ENCODE measurements at regions not wholly inside any gene's neighbourhood (a gene's known extent, or its start where the extent isn't known, plus 50 kb on each side); places are given as distances from the start of the nearest gene placed in this dataset.
"Not testable (repeated sequence)": the region's sequence is repeated elsewhere in the genome, so short reads cannot be mapped to it uniquely, and the experiment has no call there.

DNA sequence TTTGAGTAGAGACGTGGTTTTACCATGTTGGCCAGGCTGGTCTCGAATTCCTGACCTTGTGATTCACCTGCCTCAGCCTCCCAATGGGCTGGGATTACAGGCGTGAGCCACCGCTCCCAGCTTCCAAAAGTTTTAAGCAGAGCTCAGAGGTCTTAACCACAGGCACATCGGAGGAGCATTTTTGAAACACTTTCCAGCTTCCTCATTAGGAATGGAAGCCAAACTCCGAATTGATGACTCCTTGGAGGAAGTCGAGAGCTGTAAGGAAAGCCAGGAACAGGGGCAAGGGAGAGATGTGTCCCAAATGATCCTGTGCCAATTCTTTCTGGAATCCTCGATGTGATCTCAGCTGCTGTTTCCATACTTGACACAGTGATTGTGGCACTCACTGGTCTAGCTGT, 56.2 kb upstream of the CCZ1B start:
- DNase-seq; H3K9me3 Mint-ChIP-seq; H3K4me3 Mint-ChIP-seq; ATAC-seq (ENCODE audit: low read depth in 2 of 2); H3K4me1 Mint-ChIP-seq; H3K36me3 Mint-ChIP-seq; H3K27ac Mint-ChIP-seq: not testable (repeated sequence)
- H3K27me3 Mint-ChIP-seq, result peaks cover 18 to 41% (median 37%) of the 10 kb centered on the region in 3 donors

DNA sequence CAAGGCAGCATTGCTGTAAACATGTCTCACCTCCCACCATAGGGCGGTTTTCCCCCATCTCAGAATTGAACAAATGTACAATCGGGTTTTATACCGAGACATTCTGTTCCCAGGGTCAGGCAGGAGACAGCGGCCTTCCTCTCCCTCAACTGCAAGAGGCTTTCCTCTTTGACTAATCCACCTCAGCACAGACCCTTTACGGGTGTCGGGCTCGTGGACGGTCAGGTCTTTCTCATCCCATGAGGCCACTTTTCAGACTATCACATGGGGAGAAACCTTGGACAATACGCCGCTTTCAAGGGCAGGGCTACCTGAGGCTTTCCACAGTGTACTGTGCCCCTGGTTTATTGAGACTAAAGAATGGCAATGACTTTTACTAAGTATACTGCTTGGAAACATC, 57.7 kb upstream of the CCZ1B start:
- ATAC-seq (ENCODE audit: low read depth in 2 of 2), result not testable (repeated sequence)

DNA sequence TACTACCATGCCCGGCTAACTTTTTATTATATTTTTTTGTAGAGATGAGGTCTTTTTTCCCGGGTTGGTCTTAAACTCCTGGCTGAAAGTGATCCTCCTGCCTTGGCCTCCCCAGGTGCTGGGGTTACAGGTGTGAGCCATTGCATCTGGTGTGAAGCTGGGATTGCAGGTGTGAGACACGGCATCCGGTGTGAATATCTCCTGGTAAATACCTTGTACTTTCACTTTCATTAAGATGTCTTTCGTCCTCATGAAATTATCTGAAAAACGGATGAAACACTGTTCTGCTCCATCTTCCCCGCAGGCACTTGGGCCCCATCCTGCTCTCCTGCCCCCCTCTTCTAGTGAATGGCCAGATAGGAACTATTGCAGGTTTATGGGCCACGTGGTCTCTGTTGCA, 60.1 kb upstream of the CCZ1B start:
- no peak overlapping the region for H3K4me3 Mint-ChIP-seq
- H3K9me3 Mint-ChIP-seq, result peaks cover 0 to 6% (median 0%) of the 10 kb centered on the region in 7 donors
- peak overlapping the region in 1 of 6 donors; percentile 28 for H3K27ac Mint-ChIP-seq
- ATAC-seq (ENCODE audit: low read depth in 2 of 2) (no peak), DNase-seq (no peak)
- no peaks in the 10 kb centered on the region for H3K36me3 Mint-ChIP-seq
- H3K4me1 Mint-ChIP-seq, result no peaks in the 10 kb centered on the region
- H3K27me3 Mint-ChIP-seq, result peaks cover 15 to 27% (median 27%) of the 10 kb centered on the region in 3 donors

More for the DNA sequence above, 57.7 kb upstream of the CCZ1B start:
- H3K4me1 Mint-ChIP-seq, H3K27ac Mint-ChIP-seq, H3K9me3 Mint-ChIP-seq, DNase-seq, H3K36me3 Mint-ChIP-seq, H3K4me3 Mint-ChIP-seq: not testable (repeated sequence)
- peaks cover 18 to 43% (median 41%) of the 10 kb centered on the region in 3 donors for H3K27me3 Mint-ChIP-seq

DNA sequence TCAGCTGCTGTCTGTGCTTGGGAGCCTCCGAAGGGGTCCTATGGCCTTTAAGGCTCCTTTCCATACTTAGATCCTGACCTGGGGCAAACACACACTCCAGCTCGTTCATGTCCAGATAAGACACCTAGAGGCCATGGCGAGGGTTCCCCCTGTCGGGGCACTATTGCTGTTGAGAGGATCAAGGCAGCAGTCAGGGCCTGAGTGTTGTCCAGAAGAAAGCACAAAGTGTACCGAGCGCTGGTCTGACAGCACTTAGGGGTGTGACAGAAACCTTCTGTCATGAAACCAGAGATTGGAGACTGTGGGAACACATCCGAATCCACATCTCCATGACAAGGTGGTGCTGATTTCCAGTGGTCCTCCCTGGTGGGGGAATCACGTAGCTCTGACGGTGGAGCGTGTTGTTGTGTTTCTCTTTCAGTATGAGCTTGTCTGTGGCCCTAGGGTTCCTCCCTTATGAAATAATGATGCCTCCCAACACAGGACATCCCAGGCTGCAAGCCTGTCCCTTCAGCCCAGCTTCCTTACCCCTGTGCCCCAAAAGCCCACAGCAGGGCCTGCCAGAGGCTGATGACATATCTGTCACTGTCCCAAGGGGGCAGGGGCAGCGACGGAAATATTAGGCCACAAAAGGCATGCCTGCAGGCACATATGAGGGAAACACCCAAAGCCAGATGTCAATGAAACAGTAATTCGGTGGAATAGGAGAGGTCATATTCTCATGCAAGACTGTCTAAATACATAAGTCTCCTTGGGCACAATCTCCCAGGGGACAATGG, 62.4 kb upstream of the CCZ1B start:
- not testable (repeated sequence) for H3K27ac Mint-ChIP-seq; H3K4me3 Mint-ChIP-seq; DNase-seq; ATAC-seq (ENCODE audit: low read depth in 2 of 2); H3K36me3 Mint-ChIP-seq; H3K9me3 Mint-ChIP-seq; H3K4me1 Mint-ChIP-seq
- peaks cover 4 to 12% (median 10%) of the 10 kb centered on the region in 3 donors for H3K27me3 Mint-ChIP-seq

DNA sequence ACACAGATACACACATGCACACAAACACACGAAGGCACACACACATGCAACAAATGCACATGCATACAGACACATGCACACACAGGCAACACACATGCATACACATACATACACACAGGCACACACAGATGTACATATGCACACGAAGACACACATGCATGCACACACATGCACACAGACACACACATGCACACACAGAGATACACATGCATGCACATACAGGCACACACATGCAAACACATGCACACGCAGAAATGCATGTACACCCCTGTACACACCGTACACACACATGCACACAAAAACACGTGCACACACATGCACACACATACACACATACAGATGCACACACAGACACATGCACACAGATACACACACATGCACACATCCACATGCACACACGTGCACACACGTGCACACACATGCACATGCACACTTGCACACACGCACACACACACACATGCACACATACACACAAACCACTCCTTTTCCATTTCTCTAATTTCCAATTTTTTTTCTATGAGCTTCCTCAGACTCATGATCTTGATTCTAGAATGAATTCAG, 63.3 kb upstream of the CCZ1B start:
- Mint-ChIP-seq H3K27ac (no peak overlapping the region), H3K36me3 (no peaks in the 10 kb centered on the region), H3K4me1 (no peaks in the 10 kb centered on the region), H3K9me3 (peaks cover 0 to 6% (median 0%) of the 10 kb centered on the region in 7 donors), H3K27me3 (peaks cover 2 to 10% (median 8%) of the 10 kb centered on the region in 3 donors), H3K4me3 (no peak overlapping the region)
- ATAC-seq (ENCODE audit: low read depth in 2 of 2) (no peak), DNase-seq (no peak)

DNA sequence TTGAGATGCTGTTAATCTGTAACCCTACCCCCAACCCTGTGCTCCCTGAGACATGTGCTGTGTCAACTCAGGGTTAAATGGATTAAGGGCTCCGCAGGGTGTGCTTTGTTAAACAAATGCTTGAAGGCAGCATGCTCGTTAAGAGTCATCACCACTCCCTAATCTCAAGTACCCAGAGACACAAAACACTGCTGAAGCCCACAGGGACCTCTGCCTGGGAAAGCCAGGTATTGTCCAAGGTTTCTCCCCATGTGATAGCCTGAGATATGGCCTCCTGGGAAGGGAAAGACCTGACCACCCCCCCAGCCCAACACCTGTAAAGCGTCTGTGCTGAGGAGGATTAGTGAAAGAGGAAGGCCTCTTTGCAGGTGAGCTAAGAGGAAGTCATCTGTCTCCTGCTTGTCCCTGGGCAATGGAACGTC, 76.0 kb upstream of the CCZ1B start:
- H3K9me3 Mint-ChIP-seq, H3K4me1 Mint-ChIP-seq, H3K27ac Mint-ChIP-seq: not testable (repeated sequence)

DNA sequence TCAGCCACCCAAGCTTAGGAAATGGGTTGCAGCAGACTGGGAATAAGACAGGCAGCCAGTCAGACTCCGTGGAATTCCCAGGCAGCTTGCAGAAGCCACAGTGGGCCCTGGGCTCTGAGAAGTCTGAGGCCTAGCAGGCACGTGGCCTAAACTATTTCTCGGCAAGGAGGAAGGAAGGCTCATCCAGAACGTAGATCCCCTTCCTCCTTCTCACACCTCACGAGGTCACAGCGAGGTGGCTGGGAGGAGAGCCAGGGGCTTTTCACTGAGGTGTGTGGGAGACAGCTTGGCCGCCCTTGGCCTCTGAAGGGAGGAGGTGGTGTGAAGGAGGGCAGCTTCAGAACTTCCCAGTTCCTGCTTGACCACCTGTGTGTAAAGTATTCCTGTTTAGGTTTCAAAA, 77.2 kb upstream of the CCZ1B start:
- H3K4me1 Mint-ChIP-seq; H3K36me3 Mint-ChIP-seq; H3K9me3 Mint-ChIP-seq; H3K27ac Mint-ChIP-seq; DNase-seq; H3K4me3 Mint-ChIP-seq; ATAC-seq (ENCODE audit: low read depth in 2 of 2); H3K27me3 Mint-ChIP-seq: not testable (repeated sequence)

More for the DNA sequence above, 76.0 kb upstream of the CCZ1B start:
- not testable (repeated sequence) for H3K27me3 Mint-ChIP-seq; DNase-seq; ATAC-seq (ENCODE audit: low read depth in 2 of 2); H3K4me3 Mint-ChIP-seq; H3K36me3 Mint-ChIP-seq

DNA sequence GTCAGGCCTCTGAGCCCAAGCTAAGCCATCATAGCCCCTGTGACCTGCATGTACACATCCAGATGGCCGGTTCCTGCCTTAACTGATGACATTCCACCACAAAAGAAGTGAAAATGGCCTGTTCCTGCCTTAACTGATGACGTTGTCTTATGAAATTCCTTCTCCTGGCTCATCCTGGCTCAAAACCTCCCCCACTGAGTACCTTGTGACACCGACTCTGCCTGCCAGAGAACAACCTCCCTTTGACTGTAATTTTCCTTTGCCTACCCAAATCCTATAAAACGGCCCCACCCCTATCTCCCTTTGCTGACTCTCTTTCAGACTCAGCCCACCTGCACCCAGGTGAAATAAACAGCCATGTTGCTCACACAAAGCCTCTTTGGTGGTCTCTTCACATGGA, 77.7 kb upstream of the CCZ1B start:
- not testable (repeated sequence) for H3K36me3 Mint-ChIP-seq; H3K27ac Mint-ChIP-seq; DNase-seq; H3K4me1 Mint-ChIP-seq; ATAC-seq (ENCODE audit: low read depth in 2 of 2); H3K4me3 Mint-ChIP-seq; H3K9me3 Mint-ChIP-seq; H3K27me3 Mint-ChIP-seq

DNA sequence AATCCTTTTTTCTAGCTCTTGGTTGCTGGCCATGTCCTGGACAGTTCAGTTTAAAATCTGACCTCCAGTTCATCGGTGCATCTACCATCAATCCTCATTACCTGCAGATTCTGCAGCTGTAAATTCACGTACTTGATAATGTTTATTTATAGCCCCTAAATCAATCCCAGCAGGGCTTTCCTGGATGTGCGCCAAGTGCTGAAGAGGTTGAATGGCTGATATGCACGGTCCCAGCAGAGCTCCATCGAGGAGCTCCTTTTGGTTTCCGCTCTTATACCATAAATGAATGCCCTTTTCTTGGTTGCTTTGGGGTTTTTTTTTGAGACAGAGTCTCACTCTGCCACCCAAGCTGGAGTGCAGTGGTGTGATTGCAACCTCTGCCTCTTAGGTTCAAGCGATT, 91.2 kb upstream of the CCZ1B start:
- ATAC-seq (ENCODE audit: low read depth in 2 of 2), result no peak
- DNase-seq, result no peak
- Mint-ChIP-seq H3K27me3 (peaks cover 0 to 20% (median 14%) of the 10 kb centered on the region in 3 donors), H3K36me3 (no peaks in the 10 kb centered on the region), H3K4me3 (no peak overlapping the region), H3K4me1 (no peaks in the 10 kb centered on the region), H3K27ac (no peak overlapping the region), H3K9me3 (peaks cover 0 to 3% (median 0%) of the 10 kb centered on the region in 7 donors)

DNA sequence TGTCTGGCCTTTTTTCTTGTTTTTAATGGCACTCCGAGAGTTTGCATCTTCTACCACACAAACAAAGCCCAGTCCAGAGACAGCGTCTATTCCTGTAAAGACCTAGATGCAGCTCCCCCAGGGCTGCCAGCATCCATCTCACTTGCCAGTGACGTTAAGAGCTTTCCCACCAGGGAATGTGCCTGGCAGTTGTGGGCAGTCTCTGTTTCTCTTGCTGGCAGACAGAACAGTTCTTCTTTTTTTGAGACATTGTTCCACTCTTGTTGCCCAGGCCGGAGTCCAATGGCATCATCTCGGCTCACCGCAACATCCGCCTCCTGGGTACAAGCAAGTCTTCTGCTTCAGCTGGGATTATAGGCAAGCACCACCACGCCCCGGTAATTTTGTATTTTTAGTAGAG, 93.1 kb upstream of the CCZ1B start:
- H3K4me3 Mint-ChIP-seq; ATAC-seq (ENCODE audit: low read depth in 2 of 2): not testable (repeated sequence)

DNA sequence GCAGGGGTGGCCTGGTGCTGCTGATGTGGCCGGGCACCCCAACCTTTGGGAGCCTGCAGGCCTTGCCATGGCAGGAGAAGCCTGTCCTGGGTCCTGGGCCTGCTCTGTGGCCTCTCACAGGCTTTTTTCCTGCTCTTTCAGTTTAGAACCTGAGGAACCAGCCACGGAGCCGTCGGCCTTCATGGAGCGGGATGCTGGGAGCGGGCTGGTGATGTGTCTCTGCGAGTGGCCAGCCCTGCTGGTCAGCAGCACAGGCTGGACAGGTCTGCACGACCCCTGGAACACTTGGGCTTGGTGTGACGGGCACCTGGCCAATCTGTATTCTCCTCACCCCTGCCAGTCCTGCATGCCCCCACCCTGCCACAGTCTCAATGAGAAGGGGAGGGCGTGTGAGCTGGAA, 98.4 kb upstream of the CCZ1B start:
- not testable (repeated sequence) for H3K4me1 Mint-ChIP-seq; H3K9me3 Mint-ChIP-seq; H3K27me3 Mint-ChIP-seq; H3K27ac Mint-ChIP-seq; H3K4me3 Mint-ChIP-seq; DNase-seq; ATAC-seq (ENCODE audit: low read depth in 2 of 2); H3K36me3 Mint-ChIP-seq

More for the DNA sequence above, 93.1 kb upstream of the CCZ1B start:
- not testable (repeated sequence) for H3K9me3 Mint-ChIP-seq, DNase-seq, H3K36me3 Mint-ChIP-seq, H3K4me1 Mint-ChIP-seq, H3K27ac Mint-ChIP-seq
- peaks cover 0 to 24% (median 14%) of the 10 kb centered on the region in 3 donors for H3K27me3 Mint-ChIP-seq

DNA sequence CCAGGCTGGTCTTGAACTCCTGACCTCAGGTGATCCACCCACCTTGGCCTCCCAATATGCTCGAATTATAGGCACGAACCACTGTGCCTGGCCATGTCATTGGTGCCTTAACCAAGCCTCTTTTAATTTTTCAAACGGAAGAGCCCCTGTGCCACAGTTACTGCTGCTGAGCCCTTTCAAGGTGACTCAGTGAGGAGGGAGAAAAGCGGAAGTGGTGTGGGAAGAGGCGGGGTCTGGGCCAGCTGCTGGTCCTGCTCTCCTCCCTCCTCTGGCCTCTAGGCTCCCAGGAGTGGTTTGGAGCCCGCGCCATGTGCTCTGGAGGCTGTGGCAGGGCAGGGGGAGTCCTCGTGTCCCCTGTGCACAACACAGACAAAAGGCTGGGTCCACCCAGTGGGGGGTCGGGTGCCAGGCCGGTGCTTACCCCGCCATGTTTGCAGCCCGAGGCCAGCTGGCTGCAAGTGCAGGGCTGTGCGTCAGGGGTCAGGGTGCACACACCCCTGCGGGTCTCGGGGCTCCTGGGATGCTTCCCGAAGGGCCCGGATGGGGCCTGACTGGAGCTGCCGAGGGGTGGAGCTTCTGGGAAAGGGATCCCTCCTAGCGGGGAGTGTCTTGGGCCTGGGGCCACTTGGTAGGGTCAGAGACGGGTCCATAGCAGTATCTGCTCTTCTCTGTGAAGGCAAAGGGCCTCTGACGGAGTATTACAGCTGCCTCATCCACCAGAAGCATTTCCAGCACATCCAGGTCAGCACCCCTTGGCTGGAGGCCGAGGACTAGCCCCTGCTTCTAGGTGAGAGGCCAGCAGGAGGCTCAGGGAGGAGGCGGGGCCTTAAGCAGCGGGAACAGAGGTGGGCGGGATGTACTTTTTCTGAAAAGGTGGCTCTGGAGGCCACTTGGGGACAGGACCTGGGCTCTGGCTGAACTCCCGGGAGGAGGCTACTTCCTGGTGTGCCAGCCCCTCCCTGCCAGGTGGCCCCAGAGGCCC, 100.4 kb upstream of the CCZ1B start:
- not testable (repeated sequence) for H3K4me3 Mint-ChIP-seq; H3K9me3 Mint-ChIP-seq; DNase-seq; H3K27ac Mint-ChIP-seq; H3K36me3 Mint-ChIP-seq; ATAC-seq (ENCODE audit: low read depth in 2 of 2); H3K27me3 Mint-ChIP-seq
- H3K4me1 Mint-ChIP-seq, result peaks cover 6 to 12% (median 8%) of the 10 kb centered on the region in 3 donors

DNA sequence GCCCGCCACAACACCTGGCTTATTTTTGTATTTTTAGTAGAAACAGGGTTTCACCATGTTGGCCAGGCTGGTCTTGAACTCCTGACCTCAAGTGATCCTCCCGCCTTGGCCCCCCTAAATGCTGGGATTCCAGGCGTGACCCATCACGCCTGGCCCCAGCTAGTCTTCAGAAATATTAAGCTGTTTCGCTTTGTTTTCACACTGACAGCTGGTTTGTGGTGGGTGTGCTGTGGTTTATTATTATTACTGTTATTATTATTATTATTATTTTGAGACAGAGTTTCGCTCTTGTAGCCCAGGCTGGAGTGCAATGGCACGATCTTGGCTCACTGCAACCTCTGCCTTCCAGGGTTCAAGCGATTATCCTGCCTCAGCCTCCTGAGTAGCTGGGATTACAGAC, 101.6 kb upstream of the CCZ1B start:
- H3K4me3 Mint-ChIP-seq; DNase-seq; H3K27ac Mint-ChIP-seq; H3K9me3 Mint-ChIP-seq; ATAC-seq (ENCODE audit: low read depth in 2 of 2); H3K36me3 Mint-ChIP-seq; H3K27me3 Mint-ChIP-seq: not testable (repeated sequence)
- peaks cover 6 to 12% (median 8%) of the 10 kb centered on the region in 3 donors for H3K4me1 Mint-ChIP-seq
